DOHH2 (cell line): ENCODE measurements at regions not wholly inside any gene's neighbourhood (a gene's known extent, or its start where the extent isn't known, plus 50 kb on each side); places are given as distances from the start of the nearest gene placed in this dataset.

Experiments
- EZH2phosphoT487 ChIP-seq: fragments of 200-600 bp; sonication (generic); IDR thresholded peaks from 2 replicates; pipeline ENCODE4 v1.6.1; 2017; ENCODE audit warnings: borderline replicate concordance, mild to moderate bottlenecking, antibody characterized with exemption, low read length, moderate library complexity, mixed read lengths
- TF ChIP-seq, protein P1 (sequence below): fragments of 200-600 bp; sonication (generic); IDR thresholded peaks from one replicate; pipeline ENCODE4 v1.5.1; 2014; ENCODE audit warnings: antibody characterized with exemption, mild to moderate bottlenecking, low read depth, low read length; ENCODE audit not compliant: poor library complexity, severe bottlenecking

DNA sequence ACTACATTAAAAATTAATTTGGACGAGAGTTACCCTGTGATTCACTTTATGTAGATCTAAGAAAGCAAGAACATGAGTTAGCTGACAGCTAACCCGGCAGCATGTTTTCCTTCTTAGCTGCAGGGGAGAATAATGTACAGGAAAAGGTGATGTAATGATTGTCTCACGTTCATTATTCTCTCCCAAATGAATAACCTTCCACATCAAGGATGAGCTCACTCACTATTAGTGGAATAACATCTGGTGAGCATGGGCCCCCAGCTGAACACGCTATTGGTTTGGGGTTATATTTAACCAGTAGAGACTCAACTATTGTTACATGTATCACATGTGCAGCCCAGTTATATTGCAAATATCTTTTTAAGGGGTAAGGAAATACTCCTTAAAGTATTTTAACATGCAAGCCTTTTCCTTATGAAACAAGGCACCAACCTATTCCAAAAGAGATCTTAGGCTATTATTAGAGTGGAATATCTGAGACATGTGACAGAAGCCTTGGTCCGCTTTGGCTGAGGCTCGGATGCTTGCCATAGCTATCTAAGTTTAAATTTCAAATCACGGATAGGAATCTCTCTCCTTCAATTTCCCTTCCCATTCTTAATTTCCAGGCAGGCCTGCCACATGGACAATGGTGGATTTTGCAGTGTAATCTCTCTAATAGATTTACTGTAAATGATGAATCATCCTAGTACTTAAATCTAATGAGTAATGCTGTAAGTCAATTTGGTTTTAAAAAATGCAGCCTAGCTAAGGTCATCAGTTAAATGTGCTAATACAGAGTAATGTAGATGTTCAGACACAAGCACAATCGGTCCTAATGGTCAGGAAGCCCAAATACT lies 99.0 kb upstream of the OTUD4 start:
- TF ChIP-seq, protein P1, sequence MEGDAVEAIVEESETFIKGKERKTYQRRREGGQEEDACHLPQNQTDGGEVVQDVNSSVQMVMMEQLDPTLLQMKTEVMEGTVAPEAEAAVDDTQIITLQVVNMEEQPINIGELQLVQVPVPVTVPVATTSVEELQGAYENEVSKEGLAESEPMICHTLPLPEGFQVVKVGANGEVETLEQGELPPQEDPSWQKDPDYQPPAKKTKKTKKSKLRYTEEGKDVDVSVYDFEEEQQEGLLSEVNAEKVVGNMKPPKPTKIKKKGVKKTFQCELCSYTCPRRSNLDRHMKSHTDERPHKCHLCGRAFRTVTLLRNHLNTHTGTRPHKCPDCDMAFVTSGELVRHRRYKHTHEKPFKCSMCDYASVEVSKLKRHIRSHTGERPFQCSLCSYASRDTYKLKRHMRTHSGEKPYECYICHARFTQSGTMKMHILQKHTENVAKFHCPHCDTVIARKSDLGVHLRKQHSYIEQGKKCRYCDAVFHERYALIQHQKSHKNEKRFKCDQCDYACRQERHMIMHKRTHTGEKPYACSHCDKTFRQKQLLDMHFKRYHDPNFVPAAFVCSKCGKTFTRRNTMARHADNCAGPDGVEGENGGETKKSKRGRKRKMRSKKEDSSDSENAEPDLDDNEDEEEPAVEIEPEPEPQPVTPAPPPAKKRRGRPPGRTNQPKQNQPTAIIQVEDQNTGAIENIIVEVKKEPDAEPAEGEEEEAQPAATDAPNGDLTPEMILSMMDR: no peak
- no peak for TF ChIP-seq EZH2phosphoT487
